GM23338 (cell line): ENCODE measurements at regions not wholly inside any gene's neighbourhood (a gene's known extent, or its start where the extent isn't known, plus 50 kb on each side); places are given as distances from the start of the nearest gene placed in this dataset.

ENCODE experiments used
- ATAC-seq: fragments of 200-7000 bp; cut with Tn5 transposase; 3 replicates; pipeline ENCODE4 v1.9.1; 2020
- DNase-seq: peaks from one replicate; pipeline ENCODE4 v3.0.0-alpha.2; 2015; ENCODE audit warnings: low spot score
- H2AFZ ChIP-seq: fragments of 200-600 bp; sonication (generic); 2 replicates; pipeline ENCODE4 v1.8.0; 2016; ENCODE audit warnings: antibody characterized with exemption, mild to moderate bottlenecking, moderate library complexity
- H3F3A ChIP-seq: fragments of 200-600 bp; sonication (generic); replicated peaks from 2 replicates; pipeline ENCODE4 v1.8.0; 2017; ENCODE audit warnings: antibody characterized with exemption, mixed run types, low read depth
- H3K27ac ChIP-seq: fragments of 200-600 bp; sonication (generic); 2 replicates; pipeline ENCODE4 v1.6.1; 2016; ENCODE audit warnings: low read depth
- H3K27me3 ChIP-seq: fragments of 200-600 bp; sonication (generic); 2 replicates; pipeline ENCODE4 v1.8.0; 2016; ENCODE audit warnings: mild to moderate bottlenecking, mixed run types, moderate library complexity; ENCODE audit not compliant: insufficient read depth
- H3K36me3 ChIP-seq: fragments of 200-600 bp; sonication (generic); 2 replicates; pipeline ENCODE4 v1.8.0; 2016; ENCODE audit warnings: mild to moderate bottlenecking; ENCODE audit not compliant: insufficient read depth
- H3K4me1 ChIP-seq: fragments of 200-600 bp; sonication (generic); 2 replicates; pipeline ENCODE4 v1.8.0; 2016; ENCODE audit warnings: mild to moderate bottlenecking, moderate library complexity; ENCODE audit not compliant: insufficient read depth
- H3K4me2 ChIP-seq: fragments of 200-600 bp; sonication (generic); 2 replicates; pipeline ENCODE4 v1.7.1; 2017; ENCODE audit warnings: mixed run types
- H3K4me3 ChIP-seq: fragments of 200-600 bp; sonication (generic); 2 replicates; pipeline ENCODE4 v1.6.1; 2016; ENCODE audit warnings: mixed run types
- H3K79me2 ChIP-seq: fragments of 200-600 bp; sonication (generic); replicated peaks from 2 replicates; pipeline ENCODE4 v1.8.0; 2017; ENCODE audit warnings: mild to moderate bottlenecking; ENCODE audit not compliant: insufficient read depth
- H3K9me2 ChIP-seq: fragments of 200-600 bp; sonication (generic); 2 replicates; pipeline ENCODE4 v1.8.0; 2017; ENCODE audit not compliant: insufficient read depth
- H4K20me1 ChIP-seq: fragments of 200-600 bp; sonication (generic); replicated peaks from 2 replicates; pipeline ENCODE4 v1.8.0; 2017; ENCODE audit warnings: mild to moderate bottlenecking; ENCODE audit not compliant: insufficient read depth
- H3K27ac Mint-ChIP-seq: 2 replicates; pipeline ENCODE4 v1.8.0; 2020; ENCODE audit warnings: inconsistent platforms, mild to moderate bottlenecking, moderate library complexity, mixed read lengths
- H3K27me3 Mint-ChIP-seq: 3 replicates; pipeline ENCODE4 v1.8.0; 2022; ENCODE audit warnings: low read depth, mild to moderate bottlenecking, moderate library complexity, mixed read lengths, inconsistent platforms; ENCODE audit not compliant: insufficient read depth, poor library complexity
- H3K36me3 Mint-ChIP-seq: 3 replicates; pipeline ENCODE4 v1.8.0; 2021; ENCODE audit warnings: low read depth, mild to moderate bottlenecking, inconsistent platforms, moderate library complexity, mixed read lengths
- H3K4me1 Mint-ChIP-seq: 3 replicates; pipeline ENCODE4 v1.8.0; 2020; ENCODE audit warnings: mild to moderate bottlenecking, inconsistent platforms, mixed read lengths
- H3K4me3 Mint-ChIP-seq: 3 replicates; pipeline ENCODE4 v1.8.0; 2021; ENCODE audit warnings: moderate library complexity, mild to moderate bottlenecking, inconsistent platforms, mixed read lengths
- H3K9me3 Mint-ChIP-seq: 3 replicates; pipeline ENCODE4 v1.8.0; 2020; ENCODE audit warnings: moderate library complexity, mild to moderate bottlenecking, inconsistent platforms, mixed read lengths
- CREB1 ChIP-seq: fragments of 250-450 bp; sonication (Bioruptor Pico); IDR thresholded peaks from 2 replicates; pipeline ENCODE4 v1.5.0; 2020; ENCODE audit warnings: low read depth, mild to moderate bottlenecking, moderate library complexity
- POLR2AphosphoS5 ChIP-seq: IDR thresholded peaks from 2 replicates; pipeline ENCODE4 v1.6.1; 2016; ENCODE audit warnings: antibody characterized with exemption, low read depth
- STAT1 ChIP-seq: IDR thresholded peaks from one replicate; pipeline ENCODE4 v1.6.1; 2016; ENCODE audit warnings: antibody characterized with exemption; ENCODE audit not compliant: unreplicated experiment
- ZNF114 ChIP-seq: fragments of 250-450 bp; sonication (Bioruptor Pico); IDR thresholded peaks from 2 replicates; pipeline ENCODE4 v1.5.0; 2020; ENCODE audit warnings: mild to moderate bottlenecking, moderate library complexity
- ZNF331 ChIP-seq: fragments of 250-450 bp; sonication (Bioruptor Pico); IDR thresholded peaks from 2 replicates; pipeline ENCODE4 v1.5.0; 2020; ENCODE audit warnings: low read depth, mild to moderate bottlenecking, moderate library complexity
- TF ChIP-seq, protein P1 (sequence below): IDR thresholded peaks from 2 replicates; pipeline ENCODE4 v1.6.1; 2016; ENCODE audit warnings: antibody characterized with exemption
- TF ChIP-seq, protein P2 (sequence below), 2 experiments: fragments of 200-600 bp in 1 of 2; sonication (generic) in 1 of 2; conservative IDR thresholded peaks; 2 replicates each; pipeline versions ENCODE4 v1.5.1 to v1.6.1; 2016 to 2017; ENCODE audit warnings: antibody characterized with exemption in 2 of 2, low read depth in 2 of 2, mild to moderate bottlenecking in 2 of 2, moderate library complexity in 1 of 2
- TF ChIP-seq, protein P3 (sequence below): IDR thresholded peaks from one replicate; pipeline ENCODE4 v1.6.1; 2018; ENCODE audit warnings: antibody characterized with exemption; ENCODE audit not compliant: unreplicated experiment

DNA sequence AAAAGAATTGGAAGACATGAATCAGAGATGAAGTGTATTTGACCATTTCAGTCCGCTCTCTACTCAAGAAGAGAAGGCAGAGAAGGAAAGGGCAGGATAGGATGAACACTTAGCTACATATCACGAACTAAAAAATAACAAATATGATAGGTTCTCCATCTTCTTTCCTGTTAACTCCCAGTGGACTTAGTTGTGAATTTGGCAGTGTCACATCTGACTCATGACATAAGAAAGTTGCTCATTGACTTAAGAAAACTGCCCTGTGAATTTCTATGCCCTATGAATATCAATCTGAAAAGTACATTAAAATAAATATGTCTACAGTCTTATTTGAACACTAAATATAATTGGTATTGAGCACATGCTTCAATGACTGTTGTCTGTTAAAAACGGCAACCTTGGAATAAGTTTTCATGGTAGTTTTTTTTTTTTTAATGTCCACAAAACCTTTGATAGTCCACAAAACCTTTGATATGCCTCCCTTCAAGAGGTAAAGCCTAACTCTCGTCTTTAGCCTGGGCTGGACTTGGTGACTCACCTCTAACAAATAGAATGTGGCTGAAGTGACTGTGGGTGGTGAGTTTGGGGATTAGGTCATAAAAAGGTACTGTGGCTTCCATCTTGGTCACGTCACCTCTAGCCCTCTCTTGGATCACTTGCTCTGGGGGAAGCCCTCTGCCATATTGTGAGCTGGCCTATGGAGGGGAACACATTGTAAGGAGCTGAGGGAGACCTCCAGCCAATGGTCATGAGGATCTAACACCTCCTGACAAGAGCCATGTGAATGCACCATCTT is 184.7 kb upstream of the S100G start (continued):
- TF ChIP-seq, protein P1, sequence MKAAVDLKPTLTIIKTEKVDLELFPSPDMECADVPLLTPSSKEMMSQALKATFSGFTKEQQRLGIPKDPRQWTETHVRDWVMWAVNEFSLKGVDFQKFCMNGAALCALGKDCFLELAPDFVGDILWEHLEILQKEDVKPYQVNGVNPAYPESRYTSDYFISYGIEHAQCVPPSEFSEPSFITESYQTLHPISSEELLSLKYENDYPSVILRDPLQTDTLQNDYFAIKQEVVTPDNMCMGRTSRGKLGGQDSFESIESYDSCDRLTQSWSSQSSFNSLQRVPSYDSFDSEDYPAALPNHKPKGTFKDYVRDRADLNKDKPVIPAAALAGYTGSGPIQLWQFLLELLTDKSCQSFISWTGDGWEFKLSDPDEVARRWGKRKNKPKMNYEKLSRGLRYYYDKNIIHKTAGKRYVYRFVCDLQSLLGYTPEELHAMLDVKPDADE: no peak
- TF ChIP-seq STAT1: no peak

DNA sequence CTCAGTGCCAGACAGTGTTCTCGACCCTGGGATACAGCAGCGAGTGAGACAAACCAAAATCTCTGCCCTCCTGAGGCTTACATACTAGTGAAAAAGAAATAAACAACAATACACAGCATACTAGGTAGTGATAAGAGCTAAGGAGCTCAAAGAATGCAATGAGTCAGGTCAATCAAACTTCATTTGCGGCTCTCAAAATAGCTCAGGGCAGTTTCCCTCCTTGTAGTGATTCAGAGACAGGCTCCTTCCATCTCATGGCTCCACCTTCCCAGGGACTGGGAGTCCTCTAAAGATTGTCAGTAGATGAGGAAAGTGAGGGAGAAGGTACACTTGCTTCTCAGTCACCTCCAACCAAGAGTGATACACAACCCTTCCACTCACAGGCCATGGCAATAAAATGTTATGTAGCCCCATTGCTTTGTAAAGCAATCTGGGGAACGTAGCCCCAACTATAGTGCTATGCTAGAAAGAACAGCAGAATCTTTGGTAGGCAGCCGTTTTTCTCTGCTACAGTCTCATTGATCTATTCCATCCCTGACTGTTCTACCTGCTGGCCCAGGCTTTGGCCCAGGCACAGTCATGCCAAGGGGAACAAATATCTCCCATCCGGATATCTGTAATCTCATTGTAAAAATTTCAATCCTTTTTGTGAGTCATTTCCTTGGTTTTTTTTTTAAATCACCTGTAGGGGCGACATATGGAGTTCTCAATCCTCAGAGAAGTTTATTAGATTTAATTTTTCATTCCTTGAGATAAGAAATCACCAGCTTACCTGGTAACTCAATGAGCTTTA is 183.1 kb upstream of the S100G start:
- Mint-ChIP-seq H3K27me3 (no peaks in the 10 kb centered on the region), H3K4me1 (peaks cover 29% of the 10 kb centered on the region), H3K36me3 (peaks cover 5% of the 10 kb centered on the region; the same call in 1 of the 3 replicates), H3K4me3 (no peak overlapping the region), H3K27ac (no peak overlapping the region), H3K9me3 (peaks cover 2% of the 10 kb centered on the region; the same call in 1 of the 3 replicates)
- Histone ChIP-seq H3K27ac (no peak overlapping the region), H3K4me2 (no peak overlapping the region), H3K9me2 (no peaks in the 10 kb centered on the region), H3K36me3 (no peaks in the 10 kb centered on the region), H3K27me3 (no peaks in the 10 kb centered on the region), H4K20me1 (no peaks in the 10 kb centered on the region), H3K4me1 (no peaks in the 10 kb centered on the region; the same call in 1 of the 2 replicates), H3K4me3 (no peak overlapping the region), H3F3A (no peaks in the 10 kb centered on the region), H2AFZ (no peak overlapping the region), H3K79me2 (no peaks in the 10 kb centered on the region)
- no peak for TF ChIP-seq STAT1
- TF ChIP-seq CREB1: no peak
- no peak for TF ChIP-seq POLR2AphosphoS5
- TF ChIP-seq, protein P2, sequence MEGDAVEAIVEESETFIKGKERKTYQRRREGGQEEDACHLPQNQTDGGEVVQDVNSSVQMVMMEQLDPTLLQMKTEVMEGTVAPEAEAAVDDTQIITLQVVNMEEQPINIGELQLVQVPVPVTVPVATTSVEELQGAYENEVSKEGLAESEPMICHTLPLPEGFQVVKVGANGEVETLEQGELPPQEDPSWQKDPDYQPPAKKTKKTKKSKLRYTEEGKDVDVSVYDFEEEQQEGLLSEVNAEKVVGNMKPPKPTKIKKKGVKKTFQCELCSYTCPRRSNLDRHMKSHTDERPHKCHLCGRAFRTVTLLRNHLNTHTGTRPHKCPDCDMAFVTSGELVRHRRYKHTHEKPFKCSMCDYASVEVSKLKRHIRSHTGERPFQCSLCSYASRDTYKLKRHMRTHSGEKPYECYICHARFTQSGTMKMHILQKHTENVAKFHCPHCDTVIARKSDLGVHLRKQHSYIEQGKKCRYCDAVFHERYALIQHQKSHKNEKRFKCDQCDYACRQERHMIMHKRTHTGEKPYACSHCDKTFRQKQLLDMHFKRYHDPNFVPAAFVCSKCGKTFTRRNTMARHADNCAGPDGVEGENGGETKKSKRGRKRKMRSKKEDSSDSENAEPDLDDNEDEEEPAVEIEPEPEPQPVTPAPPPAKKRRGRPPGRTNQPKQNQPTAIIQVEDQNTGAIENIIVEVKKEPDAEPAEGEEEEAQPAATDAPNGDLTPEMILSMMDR (conservative IDR thresholded peaks at IDR 0.05; ENCODE audit: low read depth in 2 of 2): no peak
- TF ChIP-seq ZNF331 (CRISPR knock-in tag): no peak
- no peak for TF ChIP-seq ZNF114 (CRISPR knock-in tag)
- TF ChIP-seq, protein P3, sequence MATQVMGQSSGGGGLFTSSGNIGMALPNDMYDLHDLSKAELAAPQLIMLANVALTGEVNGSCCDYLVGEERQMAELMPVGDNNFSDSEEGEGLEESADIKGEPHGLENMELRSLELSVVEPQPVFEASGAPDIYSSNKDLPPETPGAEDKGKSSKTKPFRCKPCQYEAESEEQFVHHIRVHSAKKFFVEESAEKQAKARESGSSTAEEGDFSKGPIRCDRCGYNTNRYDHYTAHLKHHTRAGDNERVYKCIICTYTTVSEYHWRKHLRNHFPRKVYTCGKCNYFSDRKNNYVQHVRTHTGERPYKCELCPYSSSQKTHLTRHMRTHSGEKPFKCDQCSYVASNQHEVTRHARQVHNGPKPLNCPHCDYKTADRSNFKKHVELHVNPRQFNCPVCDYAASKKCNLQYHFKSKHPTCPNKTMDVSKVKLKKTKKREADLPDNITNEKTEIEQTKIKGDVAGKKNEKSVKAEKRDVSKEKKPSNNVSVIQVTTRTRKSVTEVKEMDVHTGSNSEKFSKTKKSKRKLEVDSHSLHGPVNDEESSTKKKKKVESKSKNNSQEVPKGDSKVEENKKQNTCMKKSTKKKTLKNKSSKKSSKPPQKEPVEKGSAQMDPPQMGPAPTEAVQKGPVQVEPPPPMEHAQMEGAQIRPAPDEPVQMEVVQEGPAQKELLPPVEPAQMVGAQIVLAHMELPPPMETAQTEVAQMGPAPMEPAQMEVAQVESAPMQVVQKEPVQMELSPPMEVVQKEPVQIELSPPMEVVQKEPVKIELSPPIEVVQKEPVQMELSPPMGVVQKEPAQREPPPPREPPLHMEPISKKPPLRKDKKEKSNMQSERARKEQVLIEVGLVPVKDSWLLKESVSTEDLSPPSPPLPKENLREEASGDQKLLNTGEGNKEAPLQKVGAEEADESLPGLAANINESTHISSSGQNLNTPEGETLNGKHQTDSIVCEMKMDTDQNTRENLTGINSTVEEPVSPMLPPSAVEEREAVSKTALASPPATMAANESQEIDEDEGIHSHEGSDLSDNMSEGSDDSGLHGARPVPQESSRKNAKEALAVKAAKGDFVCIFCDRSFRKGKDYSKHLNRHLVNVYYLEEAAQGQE: no peak
- TF ChIP-seq, protein P1: no peak
- no peak for ATAC-seq
- no peak for DNase-seq
